DMS153 (cell line): ENCODE measurements at regions not wholly inside any gene's neighbourhood (a gene's known extent, or its start where the extent isn't known, plus 50 kb on each side); places are given as distances from the start of the nearest gene placed in this dataset.

Source experiments
- DNase-seq: peaks from one replicate; lab custom pipeline; 2025; lab: John Stamatoyannopoulos, UW

DNA sequence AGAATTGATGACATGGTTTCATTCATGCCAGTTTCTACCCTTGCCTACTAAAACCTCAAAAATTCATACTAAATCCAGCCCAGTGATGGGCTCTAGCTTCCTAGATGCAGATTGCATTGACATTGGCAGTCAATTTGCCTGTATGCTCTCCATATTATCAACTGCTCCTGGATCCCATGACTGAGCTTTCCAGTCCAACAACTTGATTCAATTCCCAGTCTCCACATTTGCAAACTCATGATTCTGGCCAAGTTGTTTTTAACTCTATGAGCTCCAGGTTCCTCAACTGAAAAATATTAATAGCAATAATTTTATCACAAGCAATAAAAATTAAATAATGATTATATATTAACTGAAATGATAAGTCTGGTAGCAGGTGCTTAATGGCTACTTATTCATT lies 51.0 kb upstream of the DSC1 start:
- DNase-seq, result no peak

DNA sequence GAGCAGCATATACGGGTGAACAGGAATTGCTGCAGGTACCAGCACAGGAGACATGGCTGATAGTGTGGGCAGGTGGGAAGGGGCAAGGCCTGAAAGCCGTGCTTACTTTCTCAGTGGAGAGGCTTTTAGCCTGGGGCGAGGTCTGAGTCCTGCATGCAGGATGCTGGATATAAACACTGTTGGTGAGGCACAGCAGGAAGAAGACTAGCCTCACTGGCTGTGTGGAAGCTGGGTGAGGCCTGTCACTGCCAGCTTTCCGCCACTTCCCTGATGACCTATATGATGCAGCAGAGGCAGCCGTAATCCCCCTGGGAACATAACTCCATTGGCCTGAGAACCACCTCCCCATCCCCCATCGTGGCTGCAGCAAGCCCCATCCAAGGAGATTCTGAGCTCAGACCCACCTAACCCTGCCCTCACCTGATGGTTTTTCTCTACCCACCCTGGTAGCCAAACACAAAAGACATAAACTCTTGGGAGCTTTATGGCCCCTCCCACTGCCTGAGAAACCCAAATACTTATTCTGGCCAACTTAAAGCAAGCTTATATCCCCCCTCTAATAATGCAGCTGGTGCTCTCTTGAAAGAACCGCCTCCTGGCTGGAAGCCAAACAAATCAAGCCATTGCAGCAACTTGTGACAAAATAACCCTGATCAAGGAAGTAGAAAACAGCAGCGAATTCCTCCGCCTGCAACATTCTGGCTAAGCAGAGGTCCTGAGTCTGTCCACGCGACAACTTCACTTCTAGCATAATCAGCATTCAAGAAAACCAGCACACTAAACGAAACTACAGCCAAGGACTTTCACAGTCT lies 54.6 kb upstream of the DSC1 start:
- DNase-seq, result peak; percentile 10

DNA sequence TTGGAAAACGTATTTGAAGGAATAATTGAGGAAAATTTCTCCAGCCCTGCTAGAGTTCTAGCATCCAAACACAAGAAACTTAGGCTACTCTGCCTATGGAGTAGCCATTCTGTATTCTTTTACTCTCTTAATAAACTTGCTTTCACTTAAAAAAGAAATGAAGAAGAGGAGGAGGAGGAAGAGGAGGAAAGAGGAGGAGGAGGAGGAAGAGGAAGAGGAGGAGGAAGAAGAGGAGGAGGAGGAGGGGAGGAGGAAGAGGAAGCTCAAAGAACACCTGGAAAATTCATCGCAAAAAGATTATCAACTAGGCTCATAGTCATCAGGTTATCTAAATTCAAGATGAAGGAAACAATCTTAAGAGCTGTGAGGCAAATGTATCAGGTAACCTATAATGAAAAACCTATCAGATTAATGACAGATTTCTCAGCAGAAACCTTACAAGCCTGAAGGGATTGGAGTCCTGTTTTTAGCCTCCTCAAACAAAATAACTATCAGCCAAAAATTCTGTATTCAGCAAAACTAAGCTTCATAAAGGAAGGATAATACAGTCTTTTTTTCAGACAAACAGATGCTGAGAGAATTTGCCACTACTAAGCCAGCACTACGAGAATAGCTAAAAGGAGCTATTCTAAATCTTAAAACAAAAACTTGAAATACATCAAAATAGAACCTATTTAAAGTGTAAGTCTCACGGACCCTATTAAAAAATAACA lies 56.2 kb upstream of the DSC1 start:
- no peak for DNase-seq

DNA sequence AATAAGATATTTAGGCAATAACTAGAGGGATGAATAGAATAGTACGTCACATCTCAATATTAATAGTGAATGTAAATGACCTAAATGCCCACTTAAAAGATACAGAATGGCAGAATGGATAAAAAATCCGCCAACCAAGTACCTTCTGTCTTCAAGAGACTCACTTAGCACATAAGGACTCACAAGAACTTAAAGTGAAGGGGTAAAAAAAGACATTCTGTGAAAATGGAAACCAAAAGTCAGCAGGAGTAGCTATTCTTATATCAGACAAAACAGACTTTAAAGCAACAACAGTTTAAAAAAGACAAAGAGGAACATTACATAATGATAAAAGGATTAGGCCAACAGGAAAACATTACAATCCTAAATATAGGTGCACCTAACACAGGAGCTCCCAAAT lies 56.7 kb upstream of the DSC1 start:
- no peak for DNase-seq

DNA sequence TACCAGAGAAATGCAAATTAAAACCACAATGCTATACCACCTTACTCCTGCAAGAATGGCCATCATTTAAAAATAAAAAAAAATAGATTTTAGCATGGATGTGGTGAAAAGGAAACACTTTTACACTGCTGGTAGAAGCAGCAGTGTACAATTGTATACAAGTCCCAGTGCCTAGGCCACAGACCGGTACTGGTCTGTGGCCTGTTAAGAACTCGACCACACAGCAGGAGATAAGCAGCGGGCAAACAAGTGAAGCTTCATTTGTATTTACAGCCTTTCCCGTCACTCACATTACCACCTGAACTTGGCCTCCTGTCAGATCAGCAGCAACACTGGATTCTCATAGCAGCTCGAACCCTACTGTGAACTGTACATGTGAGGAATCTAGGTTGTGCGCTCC lies 60.7 kb upstream of the DSC1 start:
- DNase-seq, result no peak

DNA sequence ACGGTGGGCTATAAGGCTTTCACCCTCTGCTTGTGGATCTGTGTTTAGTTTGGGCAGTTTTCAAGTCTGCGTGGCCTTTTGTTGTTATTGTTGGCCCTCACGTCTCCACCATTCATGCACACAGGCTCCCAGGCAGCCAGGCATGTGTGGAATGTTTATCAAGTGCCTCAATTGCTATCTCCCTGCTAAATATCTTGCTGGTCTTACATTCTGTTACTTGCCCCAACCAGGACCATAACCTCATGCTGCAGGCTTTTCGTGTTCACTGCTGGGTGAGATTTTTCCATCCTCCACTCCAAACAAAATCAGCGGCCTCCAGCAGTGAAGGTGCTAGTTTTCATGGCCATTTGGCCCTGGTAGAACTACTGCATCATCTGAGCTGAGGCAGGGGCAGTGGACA lies 63.0 kb upstream of the DSC1 start:
- no peak for DNase-seq

DNA sequence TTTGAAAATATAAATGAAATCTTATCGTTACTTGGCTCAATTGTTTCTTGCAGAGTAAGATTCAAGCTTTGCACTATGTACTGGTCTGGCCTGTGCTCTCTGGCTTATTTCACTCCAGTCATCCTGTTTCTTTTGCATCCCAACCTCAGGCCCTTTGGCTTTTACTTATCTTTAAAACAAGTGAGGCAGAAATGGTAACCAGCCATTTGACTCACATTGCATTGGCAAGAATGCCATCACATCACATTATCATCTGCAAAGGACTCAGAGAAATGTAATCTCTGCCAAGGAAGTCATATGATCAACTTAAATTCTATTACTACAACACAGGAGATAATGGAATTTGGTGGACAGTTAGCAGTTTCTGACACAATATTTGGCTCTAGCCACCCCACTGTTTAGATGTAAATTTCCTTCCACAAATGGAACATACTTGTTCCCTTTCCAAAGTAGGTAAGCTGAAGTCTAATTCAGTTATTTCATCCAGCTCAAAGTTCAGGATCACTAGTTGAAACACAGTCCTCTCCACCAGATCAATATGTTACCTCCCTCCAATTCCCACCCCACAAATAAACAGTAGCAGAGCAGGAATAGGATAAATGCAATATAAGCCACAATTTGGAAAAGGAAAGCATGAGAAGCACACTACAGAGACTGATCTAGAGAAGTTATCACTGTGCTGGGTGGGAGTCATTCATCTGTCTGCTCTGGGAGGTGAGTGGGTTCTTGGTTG lies 65.0 kb upstream of the DSC1 start:
- DNase-seq, result no peak

DNA sequence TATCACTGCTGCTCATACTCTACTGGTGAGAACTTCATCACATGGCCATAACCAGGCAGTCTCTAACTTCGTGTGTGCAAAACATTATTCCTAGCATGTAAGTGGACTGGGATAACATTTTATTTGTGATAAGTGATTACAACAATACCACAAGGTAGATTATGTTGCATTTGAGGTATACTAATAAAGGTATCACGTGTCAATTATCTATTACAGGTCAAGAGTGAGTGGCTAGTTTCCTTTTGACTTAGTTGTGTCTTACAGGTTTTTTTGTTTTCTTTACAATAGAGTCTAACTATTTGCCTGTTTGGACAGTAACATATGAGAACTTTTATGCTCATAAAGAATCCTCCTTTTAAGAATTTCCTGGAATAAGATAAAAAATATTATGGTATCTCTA lies 67.2 kb upstream of the DSC1 start:
- DNase-seq, result no peak

DNA sequence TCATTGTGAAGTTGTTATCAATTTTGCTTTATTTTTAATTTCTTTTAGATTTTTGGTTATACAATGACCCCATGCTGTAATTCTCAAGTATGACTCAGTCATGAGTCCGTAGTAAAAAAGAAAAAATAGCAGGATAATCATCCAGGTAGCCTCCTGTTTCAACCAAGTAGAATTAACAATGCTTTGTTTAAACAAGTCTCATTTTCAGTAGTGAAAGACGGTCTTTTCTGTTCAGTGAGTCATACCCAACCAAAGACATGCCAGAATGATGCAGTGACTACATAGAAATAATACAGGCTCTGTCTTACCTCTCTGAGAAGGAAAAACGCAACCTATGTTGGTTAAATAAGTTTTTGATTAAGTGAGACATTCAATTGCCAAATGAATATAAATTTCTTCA lies 67.8 kb upstream of the DSC1 start:
- DNase-seq, result no peak

DNA sequence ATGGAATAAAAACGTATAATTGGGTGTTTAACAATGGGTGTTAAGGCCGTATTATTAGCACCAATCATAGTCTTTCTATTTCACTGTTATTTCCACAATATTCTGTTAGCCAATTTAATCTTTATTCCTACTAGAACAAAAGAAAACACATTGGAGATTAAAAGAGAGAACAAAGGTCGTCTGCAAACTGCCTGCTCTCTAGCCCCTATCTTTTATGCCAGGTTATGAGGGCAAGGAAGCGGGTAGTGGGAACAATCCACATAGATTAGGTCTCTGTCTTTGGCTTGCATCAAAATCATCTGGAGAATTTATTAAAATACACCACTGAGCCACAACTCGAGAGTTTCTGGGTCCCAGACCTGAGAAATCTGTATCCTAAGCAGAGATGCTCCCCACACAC lies 69.4 kb upstream of the DSC1 start:
- no peak for DNase-seq

DNA sequence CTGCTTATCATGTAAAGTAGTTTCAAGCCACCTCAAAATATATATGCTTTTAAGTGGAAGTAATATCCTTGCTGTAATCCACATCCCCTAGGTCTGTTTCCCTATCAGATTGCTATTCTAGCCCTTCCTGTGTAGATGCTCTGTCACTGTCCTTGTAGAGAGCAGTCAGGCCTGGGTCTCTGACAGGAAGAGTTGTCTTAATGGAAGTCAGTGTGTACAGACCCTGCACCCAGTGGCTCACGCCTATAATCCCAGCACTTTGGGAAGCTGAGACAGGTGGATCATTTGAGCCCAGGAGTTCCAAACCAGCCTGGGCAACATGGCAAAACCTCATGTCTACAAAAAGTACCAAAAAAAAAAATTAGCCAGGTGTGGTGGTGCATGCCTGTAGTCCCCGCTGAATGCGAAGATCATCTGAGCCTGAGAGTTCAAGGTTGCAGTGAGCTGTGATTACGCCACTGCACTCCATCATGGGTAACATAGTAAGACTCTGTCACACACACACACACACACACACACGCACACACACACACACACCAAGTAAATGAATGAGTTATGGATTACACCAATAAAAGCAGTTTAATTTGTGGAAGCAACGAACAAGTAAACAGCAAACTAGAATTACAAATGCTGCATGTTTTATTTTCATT lies 70.2 kb upstream of the DSC1 start:
- no peak for DNase-seq

DNA sequence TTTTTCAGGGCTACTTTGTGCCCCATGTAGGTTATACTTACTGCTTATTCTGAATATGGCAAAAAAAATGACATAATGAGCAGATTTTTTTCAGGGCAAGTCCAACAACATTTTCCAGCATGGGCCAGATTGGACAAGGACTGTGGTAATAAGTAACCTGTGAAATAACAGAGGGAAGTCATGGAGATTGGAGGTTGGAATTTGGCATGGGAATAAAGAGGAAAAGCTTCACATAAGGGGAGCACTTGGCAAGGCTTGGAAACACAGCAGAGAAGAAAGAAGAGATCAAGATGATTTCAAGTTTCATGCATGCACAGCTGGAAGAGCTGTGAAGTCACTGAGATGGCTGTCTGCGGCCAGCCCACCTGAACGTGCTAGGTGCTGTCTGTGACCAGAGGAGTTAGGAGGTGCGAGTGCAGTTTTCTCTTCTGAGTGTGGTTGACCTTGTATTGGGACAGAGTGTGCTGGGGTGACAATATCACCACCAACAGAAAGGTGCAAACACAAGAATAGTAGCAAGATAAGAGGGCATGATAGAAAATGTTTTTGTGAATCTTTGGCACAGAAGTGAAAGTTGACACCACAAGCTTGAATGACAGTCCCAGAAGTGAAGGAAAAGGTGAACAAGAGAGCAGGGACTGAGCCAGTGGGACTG lies 71.1 kb upstream of the DSC1 start:
- DNase-seq, result no peak

DNA sequence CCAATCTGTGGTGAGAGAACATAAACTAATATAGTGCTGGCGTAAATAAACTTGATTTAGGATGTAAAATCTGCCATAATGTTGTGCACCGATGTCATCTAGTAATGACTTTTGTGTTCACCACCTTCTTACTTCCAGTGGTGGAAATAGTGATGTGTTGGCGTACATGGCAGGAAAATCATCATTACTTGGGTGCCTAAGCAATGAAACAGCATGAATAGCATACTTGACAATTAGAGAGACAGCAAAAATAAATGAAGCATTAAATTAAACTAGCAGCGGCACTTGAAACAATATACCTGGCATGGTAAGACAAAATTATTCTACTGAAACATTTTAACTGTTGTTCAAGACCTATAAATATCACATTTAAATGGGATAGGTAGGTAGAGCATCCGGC lies 73.2 kb upstream of the DSC1 start:
- no peak for DNase-seq

DNA sequence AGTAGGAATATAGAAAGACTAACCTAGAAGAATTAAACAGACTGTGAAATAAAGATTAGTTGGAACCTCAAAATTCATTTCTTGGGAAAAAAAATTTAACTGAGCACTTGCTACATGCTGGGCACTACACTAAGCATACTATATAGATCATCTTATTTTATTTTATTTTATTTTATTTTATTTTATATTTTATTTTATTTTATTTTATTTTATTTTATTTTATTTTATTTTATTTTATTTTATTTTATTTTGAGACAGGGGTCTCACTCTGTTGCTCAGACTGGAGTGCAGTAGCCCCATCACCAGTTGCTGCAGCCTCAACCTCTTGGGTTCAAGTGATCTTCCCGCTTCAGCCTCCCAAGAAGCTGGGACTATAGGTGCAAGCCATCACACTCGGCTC lies 74.5 kb upstream of the DSC1 start:
- no peak for DNase-seq

DNA sequence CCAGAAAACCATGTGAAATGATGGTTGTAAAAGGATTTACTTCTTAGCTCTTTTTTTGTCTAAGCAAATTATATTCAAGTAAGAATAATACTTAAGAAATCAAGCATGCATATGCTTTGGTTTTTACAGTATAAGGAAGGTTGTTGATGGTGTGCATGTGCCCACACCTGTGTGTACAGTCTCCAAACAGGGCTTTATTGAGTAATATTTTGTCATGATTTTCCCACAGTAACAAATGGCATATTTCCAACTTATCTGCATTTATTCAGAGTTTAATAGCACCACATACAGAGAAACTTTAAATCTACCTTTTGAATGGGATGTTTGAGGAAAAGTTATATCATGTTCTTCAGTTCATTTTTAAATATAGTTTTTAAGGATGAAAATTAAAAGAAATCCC lies 76.5 kb upstream of the DSG1 start:
- DNase-seq, result no peak

DNA sequence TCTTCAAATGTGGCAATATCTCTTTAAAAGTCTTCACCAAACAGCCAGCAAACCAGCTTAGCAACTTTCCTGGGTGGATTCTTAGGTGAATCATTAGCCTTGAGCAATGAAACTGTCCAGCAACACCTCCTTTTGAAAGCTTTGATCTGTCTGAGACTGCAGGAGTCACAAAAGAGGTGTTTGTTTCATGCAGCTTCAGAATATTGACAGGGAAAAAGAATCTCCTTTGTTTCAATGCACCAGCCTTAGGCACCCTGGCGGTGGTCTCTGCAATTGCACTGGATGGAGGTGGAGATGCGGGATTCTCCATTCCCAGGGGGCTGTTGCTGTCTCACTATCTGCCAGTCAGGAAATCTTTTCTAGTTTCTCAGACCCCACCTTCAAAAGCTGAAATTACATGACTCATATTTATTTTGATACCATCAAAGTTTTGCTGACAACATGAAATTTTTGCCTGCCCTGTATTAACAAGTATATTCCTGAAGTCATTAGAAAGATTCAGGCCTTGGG lies 76.0 kb upstream of the DSG1 start:
- no peak for DNase-seq

DNA sequence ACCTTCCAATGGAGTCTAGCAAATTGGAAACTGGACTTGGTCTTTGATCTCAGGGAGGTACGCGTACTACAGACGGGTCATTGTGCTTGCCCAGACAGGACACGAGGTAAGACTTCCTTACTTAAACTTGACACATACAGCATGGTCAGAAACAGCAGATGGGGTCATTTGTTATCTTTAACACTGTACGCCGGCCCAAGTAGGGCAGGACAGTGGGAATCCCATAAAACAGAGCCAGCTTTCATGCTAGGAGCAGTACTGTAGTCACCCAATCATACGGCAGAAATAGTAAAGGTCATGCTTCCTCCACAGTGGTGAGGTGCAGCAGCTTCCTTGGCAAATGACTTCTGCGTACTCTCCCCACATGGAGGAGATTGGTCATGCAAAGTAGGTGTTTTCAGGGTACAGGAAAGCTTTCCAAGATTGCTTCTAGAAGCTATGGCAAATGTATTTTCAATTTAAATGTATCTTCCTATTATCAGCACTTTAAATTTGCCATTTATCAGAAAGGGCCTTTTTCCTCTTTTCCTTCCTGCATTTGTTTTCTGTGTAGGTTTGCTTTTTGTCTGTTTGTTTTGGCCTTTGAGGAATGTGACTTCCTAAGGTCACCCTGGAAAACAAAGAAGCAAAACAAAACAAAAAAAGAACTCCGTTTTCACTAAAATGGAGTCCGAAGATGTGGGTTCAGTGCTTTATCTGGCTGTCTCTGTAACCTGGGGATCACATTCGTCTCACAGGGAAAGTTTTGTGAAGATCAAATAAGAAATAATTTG lies 74.0 kb upstream of the DSG1 start:
- no peak for DNase-seq

DNA sequence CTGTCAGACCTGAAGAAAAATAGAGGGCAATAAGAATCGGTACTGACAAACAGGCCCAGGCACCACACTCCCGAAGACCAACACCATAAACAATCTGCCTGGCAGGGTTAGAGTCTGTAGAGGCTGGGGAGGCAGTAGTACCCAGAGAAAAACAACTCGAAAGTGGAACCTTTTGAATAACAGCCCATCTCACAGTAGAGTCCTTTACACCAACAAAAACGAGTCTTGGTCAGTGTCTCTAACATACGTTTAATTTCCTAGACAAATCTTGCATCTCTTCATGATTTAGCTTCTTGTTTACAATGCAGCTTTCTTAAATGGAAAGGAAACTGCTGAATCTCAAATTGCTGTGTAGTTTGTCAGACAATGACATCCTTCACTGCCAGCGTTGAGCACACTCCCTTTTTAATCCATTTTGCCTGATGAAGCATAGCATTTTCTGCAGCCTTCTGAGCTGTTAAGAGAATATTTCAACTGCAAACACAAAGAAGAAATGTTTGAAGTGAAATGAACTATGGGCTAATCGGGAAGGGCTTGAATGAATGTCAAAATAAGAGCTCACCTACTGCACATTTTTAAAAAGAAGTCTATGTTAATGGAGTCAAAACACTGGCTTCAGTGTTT lies 73.1 kb upstream of the DSG1 start:
- no peak for DNase-seq

DNA sequence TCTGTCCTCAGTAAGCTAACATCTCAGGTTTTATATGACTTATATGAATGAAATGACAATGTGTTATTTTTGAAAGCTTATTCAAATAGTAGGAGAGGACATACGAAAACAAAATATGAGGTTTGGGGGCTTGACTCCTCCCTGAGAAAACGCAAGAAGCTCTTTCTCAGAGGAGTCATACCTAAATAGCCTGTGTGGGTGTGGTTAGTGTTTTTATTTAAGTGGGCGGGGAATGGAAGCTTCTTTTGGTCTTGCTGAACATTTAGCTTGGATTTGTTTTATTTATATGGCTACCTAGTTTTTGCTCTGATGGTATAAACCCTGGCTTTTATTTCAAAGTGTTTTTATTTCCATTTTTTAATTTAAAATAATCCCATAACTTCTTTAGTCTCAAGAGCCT lies 72.1 kb upstream of the DSG1 start:
- no peak for DNase-seq

DNA sequence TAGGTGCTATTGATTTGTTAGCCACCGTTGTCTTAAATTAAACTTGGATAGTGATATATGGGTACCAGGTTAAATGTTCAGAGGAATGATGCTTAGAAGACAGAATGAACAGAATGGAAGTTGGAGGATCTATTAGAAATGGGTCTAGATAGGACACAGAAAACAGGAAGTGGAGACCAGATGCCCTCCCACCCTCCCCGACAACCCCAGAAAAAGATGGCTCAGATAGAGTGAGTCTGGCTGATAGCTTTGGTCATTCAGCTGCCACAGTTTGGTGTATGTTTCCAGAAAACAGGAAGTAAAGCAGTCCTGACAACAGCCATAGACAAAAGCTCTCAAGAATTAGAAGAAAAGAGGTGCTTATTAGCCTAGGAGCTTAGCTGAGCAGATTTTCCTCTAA lies 71.5 kb upstream of the DSG1 start:
- DNase-seq, result no peak
